Right cardiac atrium (tissue), 5 donors: ENCODE measurements at regions not wholly inside any gene's neighbourhood (a gene's known extent, or its start where the extent isn't known, plus 50 kb on each side); places are given as distances from the start of the nearest gene placed in this dataset.

Experiments used
- ATAC-seq, 2 donors: fragments of 200-7000 bp; cut with Tn5 transposase; one replicate each; pipeline versions ENCODE4 v1.8.0 to v1.9.1; 2020; ENCODE audit warnings: moderate library complexity in 2 of 2, mild to moderate bottlenecking in 1 of 2
- DNase-seq, 3 donors: peaks; one replicate each; pipeline ENCODE4 v3.0.0-alpha.2; 2020
- H3K27ac ChIP-seq: one replicate; pipeline ENCODE4 v1.5.1; 2013; ENCODE audit warnings: mild to moderate bottlenecking, low read length, control low read depth, moderate library complexity
- H3K27me3 ChIP-seq: one replicate; pipeline ENCODE4 v1.6.1; 2013; ENCODE audit not compliant: control insufficient read depth, insufficient read depth
- H3K4me1 ChIP-seq: one replicate; pipeline ENCODE4 v1.6.1; 2013; ENCODE audit warnings: low read length; ENCODE audit not compliant: control insufficient read depth, insufficient read depth
- H3K4me3 ChIP-seq: one replicate; pipeline ENCODE4 v1.5.1; 2013; ENCODE audit warnings: low read length, control low read depth
- H3K9me3 ChIP-seq: one replicate; pipeline ENCODE4 v1.6.1; 2013; ENCODE audit warnings: low read length; ENCODE audit not compliant: control insufficient read depth
- WGBS: extraction: QIAGEN DNeasy Blood & Tissue Kit; methylation state at CpG from one replicate; pipeline ENCODE4 v1.1.7; 2013; 5-methylcytosine and 5-hydroxymethylcytosine counted together
- intact Hi-C, 4 donors: fragments of 100-400 bp; cut with DNase I; formaldehyde crosslinking; loops; one replicate each; pipeline versions ENCODE4 v1.11.0 to v1.14.0; 2022 to 2023
- donor health status: healthy with polysubstance abuse.
- donor health status: DM: no; HTN: yes; CAD: no.
- donor health status: DM: no; HTN: no; CAD: no.
- donor health status: DM: no; HTN: yes; CAD: no; lungs with severe emphysema.
- donor health status: DM: yes; HTN: yes; CAD: no.

GRCh38 chr5:153880106-153880505 lies 158.6 kb downstream of the FAM114A2 start:
- H3K4me1 ChIP-seq = no peaks in the 10 kb centered on the region
- intact Hi-C loops = no loop called here
- no peak overlapping the region for H3K27ac ChIP-seq
- no peak overlapping the region for H3K4me3 ChIP-seq
- H3K9me3 ChIP-seq = no peaks in the 10 kb centered on the region
- DNase-seq (no peak), ATAC-seq (no peak)
- no peaks in the 10 kb centered on the region for H3K27me3 ChIP-seq
- whole genome bisulfite sequencing = 70% methylated on average over 1 of the region's 1 CpG

GRCh38 chr5:153879596-153879995 lies 159.1 kb downstream of the FAM114A2 start:
- H3K9me3 ChIP-seq = no peaks in the 10 kb centered on the region
- no peak for DNase-seq
- no peak for ATAC-seq
- no peaks in the 10 kb centered on the region for H3K27me3 ChIP-seq
- intact Hi-C loops = no loop called here
- no peak overlapping the region for H3K4me3 ChIP-seq
- H3K27ac ChIP-seq = no peak overlapping the region
- no peaks in the 10 kb centered on the region for H3K4me1 ChIP-seq

GRCh38 chr5:153866176-153866575 lies 172.5 kb downstream of the FAM114A2 start:
- 64% methylated on average over 4 of the region's 4 CpGs for WGBS

GRCh38 chr5:153865016-153865415 lies 173.7 kb downstream of the FAM114A2 start:
- intact Hi-C loops = no loop called here
- Histone ChIP-seq H3K4me3 (no peak overlapping the region), H3K4me1 (no peaks in the 10 kb centered on the region), H3K27ac (no peak overlapping the region), H3K27me3 (no peaks in the 10 kb centered on the region), H3K9me3 (no peaks in the 10 kb centered on the region)
- WGBS = 73% methylated on average over 2 of the region's 2 CpGs
- no peak for ATAC-seq
- no peak for DNase-seq

More at GRCh38 chr5:153866176-153866575, 172.5 kb downstream of the FAM114A2 start:
- no peaks in the 10 kb centered on the region for H3K9me3 ChIP-seq
- no peak overlapping the region for H3K27ac ChIP-seq
- H3K4me3 ChIP-seq = no peak overlapping the region
- H3K27me3 ChIP-seq = no peaks in the 10 kb centered on the region
- DNase-seq (no peak), ATAC-seq (no peak)
- no peaks in the 10 kb centered on the region for H3K4me1 ChIP-seq
- intact Hi-C loops = no loop called here

GRCh38 chr5:153863951-153864350 lies 174.8 kb downstream of the FAM114A2 start:
- H3K27ac ChIP-seq = no peak overlapping the region
- no peaks in the 10 kb centered on the region for H3K9me3 ChIP-seq
- ATAC-seq (no peak), DNase-seq (no peak)
- H3K4me3 ChIP-seq = no peak overlapping the region
- H3K4me1 ChIP-seq = no peaks in the 10 kb centered on the region
- 79% methylated on average over 2 of the region's 2 CpGs for WGBS
- no peaks in the 10 kb centered on the region for H3K27me3 ChIP-seq
- intact Hi-C loops = no loop called here
